B cell (primary cell): ENCODE measurements at regions not wholly inside any gene's neighbourhood (a gene's known extent, or its start where the extent isn't known, plus 50 kb on each side); places are given as distances from the start of the nearest gene placed in this dataset.

ENCODE experiments used
- ATAC-seq: fragments of 200-7000 bp; cut with Tn5 transposase; one replicate; pipeline ENCODE4 v1.10.0; 2021; ENCODE audit warnings: low read depth, mild to moderate bottlenecking, moderate number of reproducible peaks, moderate library complexity
- CTCF ChIA-PET: fragments of 350-600 bp; sonication (Branson Sonifier 250); formaldehyde crosslinking; loops from one replicate; lab custom pipeline; 2021; ENCODE audit warnings: antibody characterized with exemption, inconsistent platforms; lab: Charles Lee
- POLR2A ChIA-PET: fragments of 350-600 bp; sonication (Branson Sonifier 250); formaldehyde crosslinking; loops from one replicate; lab custom pipeline; 2021; ENCODE audit warnings: antibody characterized with exemption; lab: Charles Lee
- DNase-seq: peaks from one replicate; pipeline ENCODE4 v3.0.0; 2013
- H2AFZ ChIP-seq: 2 replicates; pipeline ENCODE4 v1.6.1; 2012; ENCODE audit warnings: mild to moderate bottlenecking, low read depth, low read length; ENCODE audit not compliant: insufficient read depth, poor library complexity, severe bottlenecking
- H3K27ac ChIP-seq, 2 donors: 1 replicate in 1 of 2; 2 replicates in 1 of 2; pipeline ENCODE4 v1.5.1; 2012 to 2013; ENCODE audit warnings: low read length in 2 of 2, mild to moderate bottlenecking in 2 of 2, moderate library complexity in 1 of 2
- H3K27me3 ChIP-seq, 4 experiments: fragments of 200-600 bp in 1 of 4; sonication (generic) in 1 of 4; replicated peaks in 1 of 4; 1 replicate in 2 of 4; 2 replicates in 2 of 4; pipeline versions ENCODE4 v1.6.1 to v1.7.0; 2013 to 2016; ENCODE audit warnings: low read length in 3 of 4, mild to moderate bottlenecking in 2 of 4, mixed read lengths in 1 of 4, moderate library complexity in 1 of 4; ENCODE audit not compliant: insufficient read depth in 4 of 4, control insufficient read depth in 3 of 4; ENCODE audit errors: control extremely low read depth in 1 of 4
- H3K36me3 ChIP-seq, 2 experiments: replicated peaks in 1 of 2; 1 replicate in 1 of 2; 2 replicates in 1 of 2; pipeline versions ENCODE4 v1.6.1 to v1.7.1; 2013; ENCODE audit warnings: low read length in 1 of 2; ENCODE audit not compliant: insufficient read depth in 2 of 2, control insufficient read depth in 1 of 2; ENCODE audit errors: control extremely low read depth in 1 of 2, extremely low read depth in 1 of 2
- H3K4me1 ChIP-seq, 2 donors: fragments of 200-600 bp in 1 of 2; sonication (generic) in 1 of 2; 1 replicate in 1 of 2; 2 replicates in 1 of 2; pipeline versions ENCODE4 v1.5.1 to v1.6.1; 2013 to 2017; ENCODE audit warnings: low read length in 2 of 2; ENCODE audit not compliant: control insufficient read depth in 2 of 2, insufficient read depth in 2 of 2
- H3K4me2 ChIP-seq: replicated peaks from 2 replicates; pipeline ENCODE3; 2012; ENCODE audit warnings: mild to moderate bottlenecking, low read depth, low read length; ENCODE audit not compliant: poor library complexity, severe bottlenecking
- H3K4me3 ChIP-seq, 5 experiments: fragments of 200-600 bp in 1 of 5; sonication (generic) in 1 of 5; 1 replicate in 3 of 5; 2 replicates in 2 of 5; pipeline versions ENCODE4 v1.5.1 to v1.7.0; 2011 to 2016; ENCODE audit warnings: low read length in 4 of 5, mild to moderate bottlenecking in 4 of 5, low read depth in 2 of 5, control low read depth in 1 of 5, moderate library complexity in 1 of 5; ENCODE audit not compliant: insufficient read depth in 1 of 5; ENCODE audit errors: control extremely low read depth in 1 of 5, extremely low read depth in 1 of 5
- H3K79me2 ChIP-seq: fragments of 200-600 bp; sonication (generic); one replicate; pipeline ENCODE4 v1.6.0; 2016; ENCODE audit warnings: low read length; ENCODE audit not compliant: control insufficient read depth, insufficient read depth
- H3K9ac ChIP-seq: fragments of 200-600 bp; sonication (generic); 2 replicates; pipeline ENCODE4 v1.6.1; 2017; ENCODE audit warnings: mild to moderate bottlenecking, low read length, moderate library complexity
- H3K9me3 ChIP-seq, 3 donors: one replicate each; pipeline versions ENCODE4 v1.6.1 to v1.7.1; 2013; ENCODE audit warnings: low read length in 2 of 3; ENCODE audit not compliant: control insufficient read depth in 2 of 3, insufficient read depth in 1 of 3; ENCODE audit errors: control extremely low read depth in 1 of 3
- H4K20me1 ChIP-seq: 2 replicates; pipeline ENCODE4 v1.6.0; 2012; ENCODE audit warnings: mild to moderate bottlenecking, low read length; ENCODE audit not compliant: insufficient read depth, control insufficient read depth, poor library complexity, severe bottlenecking
- H3K27ac Mint-ChIP-seq: one replicate; pipeline ENCODE4 v1.8.0; 2021; ENCODE audit warnings: mixed read lengths
- H3K27me3 Mint-ChIP-seq: one replicate; pipeline ENCODE4 v1.8.0; 2021; ENCODE audit warnings: mixed read lengths
- H3K4me1 Mint-ChIP-seq: one replicate; pipeline ENCODE4 v1.8.0; 2021; ENCODE audit warnings: mixed read lengths
- H3K4me3 Mint-ChIP-seq: one replicate; pipeline ENCODE4 v1.8.0; 2021; ENCODE audit warnings: mixed read lengths
- H3K9me3 Mint-ChIP-seq: one replicate; pipeline ENCODE4 v1.8.0; 2022; ENCODE audit warnings: mixed read lengths; ENCODE audit not compliant: insufficient read depth
- EZH2 ChIP-seq: IDR thresholded peaks from 2 replicates; pipeline ENCODE4 v1.6.1; 2012; ENCODE audit warnings: borderline replicate concordance, low read depth, mild to moderate bottlenecking, moderate library complexity, low read length; ENCODE audit not compliant: insufficient read depth, poor library complexity, severe bottlenecking
- WGBS: methylation state at CpG from one replicate; pipeline ENCODE4 v1.1.5; 2013; ENCODE audit warnings: missing lambda C conversion rate; ENCODE audit not compliant: insufficient coverage; 5-methylcytosine and 5-hydroxymethylcytosine counted together
- intact Hi-C: fragments of 100-400 bp; cut with micrococcal nuclease; formaldehyde crosslinking; loops from one replicate; pipeline ENCODE4 v1.10.0; 2022
- TF ChIP-seq, protein P1 (sequence below): fragments of 200-600 bp; IDR thresholded peaks from one replicate; pipeline ENCODE4 v1.8.0; 2022; ENCODE audit warnings: antibody characterized with exemption, mild to moderate bottlenecking

DNA sequence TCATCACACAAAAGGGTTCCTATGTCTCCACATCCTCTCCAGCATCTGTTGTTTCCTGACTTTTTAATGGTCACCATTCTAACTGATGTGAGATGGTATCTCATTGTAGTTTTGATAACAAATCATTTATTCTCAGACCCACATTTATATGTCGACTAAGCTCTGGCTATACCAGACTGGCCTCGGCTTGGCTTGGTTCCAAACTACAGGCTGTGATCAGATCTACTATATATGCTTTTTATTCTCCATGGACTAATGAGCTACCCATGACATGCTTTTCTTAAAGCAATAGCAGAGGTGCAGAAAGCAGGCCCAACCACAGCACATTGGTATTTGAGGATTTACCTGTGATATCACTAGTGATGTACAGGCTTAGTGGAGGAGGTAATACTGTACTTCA, 139.8 kb upstream of the PGR start:
- CTCF ChIA-PET, result no interaction called here
- Histone ChIP-seq H3K9me3 (no peaks in the 10 kb centered on the region), H2AFZ (no peak overlapping the region), H3K36me3 (no peaks in the 10 kb centered on the region), H3K9ac (no peak overlapping the region), H3K27me3 (no peaks in the 10 kb centered on the region), H3K4me2 (no peak overlapping the region), H3K79me2 (no peaks in the 10 kb centered on the region), H3K4me1 (no peaks in the 10 kb centered on the region), H4K20me1 (no peaks in the 10 kb centered on the region), H3K4me3 (no peak overlapping the region), H3K27ac (no peak overlapping the region)
- Mint-ChIP-seq H3K4me3 (no peak overlapping the region), H3K4me1 (no peaks in the 10 kb centered on the region), H3K9me3 (peaks cover 2% of the 10 kb centered on the region), H3K27ac (no peak overlapping the region), H3K27me3 (no peaks in the 10 kb centered on the region)
- POLR2A ChIA-PET, result no interaction called here
- intact Hi-C loops, result no loop called here
- ATAC-seq (no peak), DNase-seq (no peak)
- no CpG with 5 or more reads among the region's 2 CpGs for WGBS
- no peak for TF ChIP-seq EZH2
- TF ChIP-seq, protein P1, sequence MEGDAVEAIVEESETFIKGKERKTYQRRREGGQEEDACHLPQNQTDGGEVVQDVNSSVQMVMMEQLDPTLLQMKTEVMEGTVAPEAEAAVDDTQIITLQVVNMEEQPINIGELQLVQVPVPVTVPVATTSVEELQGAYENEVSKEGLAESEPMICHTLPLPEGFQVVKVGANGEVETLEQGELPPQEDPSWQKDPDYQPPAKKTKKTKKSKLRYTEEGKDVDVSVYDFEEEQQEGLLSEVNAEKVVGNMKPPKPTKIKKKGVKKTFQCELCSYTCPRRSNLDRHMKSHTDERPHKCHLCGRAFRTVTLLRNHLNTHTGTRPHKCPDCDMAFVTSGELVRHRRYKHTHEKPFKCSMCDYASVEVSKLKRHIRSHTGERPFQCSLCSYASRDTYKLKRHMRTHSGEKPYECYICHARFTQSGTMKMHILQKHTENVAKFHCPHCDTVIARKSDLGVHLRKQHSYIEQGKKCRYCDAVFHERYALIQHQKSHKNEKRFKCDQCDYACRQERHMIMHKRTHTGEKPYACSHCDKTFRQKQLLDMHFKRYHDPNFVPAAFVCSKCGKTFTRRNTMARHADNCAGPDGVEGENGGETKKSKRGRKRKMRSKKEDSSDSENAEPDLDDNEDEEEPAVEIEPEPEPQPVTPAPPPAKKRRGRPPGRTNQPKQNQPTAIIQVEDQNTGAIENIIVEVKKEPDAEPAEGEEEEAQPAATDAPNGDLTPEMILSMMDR, result no peak

DNA sequence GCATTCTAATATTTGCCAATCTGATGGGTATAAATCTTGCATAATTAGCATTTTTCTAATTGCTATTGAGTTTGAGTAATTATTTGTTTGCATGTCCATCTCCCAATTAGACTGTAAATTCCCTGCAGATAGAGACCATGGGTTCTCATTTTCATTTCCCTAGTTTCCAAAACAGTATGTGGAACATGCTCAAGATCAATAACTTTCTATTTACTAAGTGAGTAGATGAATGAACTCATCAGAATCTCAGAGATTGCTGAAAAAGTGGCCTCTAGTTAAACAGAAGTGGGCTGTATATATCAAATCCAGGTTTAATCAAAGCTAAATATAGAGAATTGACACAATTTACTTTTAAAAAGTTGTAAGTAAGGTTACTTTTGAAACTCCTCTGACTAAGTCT, 138.0 kb upstream of the PGR start:
- TF ChIP-seq, protein P1, result no peak
- no peak for TF ChIP-seq EZH2
- Histone ChIP-seq H3K4me2 (no peak overlapping the region), H3K4me1 (no peaks in the 10 kb centered on the region), H4K20me1 (no peaks in the 10 kb centered on the region), H3K4me3 (no peak overlapping the region), H3K27me3 (no peaks in the 10 kb centered on the region), H2AFZ (no peak overlapping the region), H3K9me3 (no peaks in the 10 kb centered on the region), H3K27ac (no peak overlapping the region), H3K79me2 (no peaks in the 10 kb centered on the region), H3K9ac (no peak overlapping the region), H3K36me3 (no peaks in the 10 kb centered on the region)
- Mint-ChIP-seq H3K27ac (no peak overlapping the region), H3K4me1 (no peaks in the 10 kb centered on the region), H3K27me3 (no peaks in the 10 kb centered on the region), H3K9me3 (peaks cover 2% of the 10 kb centered on the region), H3K4me3 (no peak overlapping the region)
- POLR2A ChIA-PET, result no interaction called here
- ATAC-seq (no peak), DNase-seq (no peak)
- CTCF ChIA-PET, result no interaction called here
- intact Hi-C loops, result no loop called here
